GM23338 (cell line): ENCODE measurements at regions not wholly inside any gene's neighbourhood (a gene's known extent, or its start where the extent isn't known, plus 50 kb on each side); places are given as distances from the start of the nearest gene placed in this dataset.

ENCODE experiments used
- ATAC-seq: fragments of 200-7000 bp; cut with Tn5 transposase; 3 replicates; pipeline ENCODE4 v1.9.1; 2020
- DNase-seq: peaks from one replicate; pipeline ENCODE4 v3.0.0-alpha.2; 2015; ENCODE audit warnings: low spot score
- H2AFZ ChIP-seq: fragments of 200-600 bp; sonication (generic); 2 replicates; pipeline ENCODE4 v1.8.0; 2016; ENCODE audit warnings: antibody characterized with exemption, mild to moderate bottlenecking, moderate library complexity
- H3F3A ChIP-seq: fragments of 200-600 bp; sonication (generic); replicated peaks from 2 replicates; pipeline ENCODE4 v1.8.0; 2017; ENCODE audit warnings: antibody characterized with exemption, mixed run types, low read depth
- H3K27ac ChIP-seq: fragments of 200-600 bp; sonication (generic); 2 replicates; pipeline ENCODE4 v1.6.1; 2016; ENCODE audit warnings: low read depth
- H3K27me3 ChIP-seq: fragments of 200-600 bp; sonication (generic); 2 replicates; pipeline ENCODE4 v1.8.0; 2016; ENCODE audit warnings: mild to moderate bottlenecking, mixed run types, moderate library complexity; ENCODE audit not compliant: insufficient read depth
- H3K36me3 ChIP-seq: fragments of 200-600 bp; sonication (generic); 2 replicates; pipeline ENCODE4 v1.8.0; 2016; ENCODE audit warnings: mild to moderate bottlenecking; ENCODE audit not compliant: insufficient read depth
- H3K4me1 ChIP-seq: fragments of 200-600 bp; sonication (generic); 2 replicates; pipeline ENCODE4 v1.8.0; 2016; ENCODE audit warnings: mild to moderate bottlenecking, moderate library complexity; ENCODE audit not compliant: insufficient read depth
- H3K4me2 ChIP-seq: fragments of 200-600 bp; sonication (generic); 2 replicates; pipeline ENCODE4 v1.7.1; 2017; ENCODE audit warnings: mixed run types
- H3K4me3 ChIP-seq: fragments of 200-600 bp; sonication (generic); 2 replicates; pipeline ENCODE4 v1.6.1; 2016; ENCODE audit warnings: mixed run types
- H3K79me2 ChIP-seq: fragments of 200-600 bp; sonication (generic); replicated peaks from 2 replicates; pipeline ENCODE4 v1.8.0; 2017; ENCODE audit warnings: mild to moderate bottlenecking; ENCODE audit not compliant: insufficient read depth
- H3K9me2 ChIP-seq: fragments of 200-600 bp; sonication (generic); 2 replicates; pipeline ENCODE4 v1.8.0; 2017; ENCODE audit not compliant: insufficient read depth
- H4K20me1 ChIP-seq: fragments of 200-600 bp; sonication (generic); replicated peaks from 2 replicates; pipeline ENCODE4 v1.8.0; 2017; ENCODE audit warnings: mild to moderate bottlenecking; ENCODE audit not compliant: insufficient read depth
- H3K27ac Mint-ChIP-seq: 2 replicates; pipeline ENCODE4 v1.8.0; 2020; ENCODE audit warnings: inconsistent platforms, mild to moderate bottlenecking, moderate library complexity, mixed read lengths
- H3K27me3 Mint-ChIP-seq: 3 replicates; pipeline ENCODE4 v1.8.0; 2022; ENCODE audit warnings: low read depth, mild to moderate bottlenecking, moderate library complexity, mixed read lengths, inconsistent platforms; ENCODE audit not compliant: insufficient read depth, poor library complexity
- H3K36me3 Mint-ChIP-seq: 3 replicates; pipeline ENCODE4 v1.8.0; 2021; ENCODE audit warnings: low read depth, mild to moderate bottlenecking, inconsistent platforms, moderate library complexity, mixed read lengths
- H3K4me1 Mint-ChIP-seq: 3 replicates; pipeline ENCODE4 v1.8.0; 2020; ENCODE audit warnings: mild to moderate bottlenecking, inconsistent platforms, mixed read lengths
- H3K4me3 Mint-ChIP-seq: 3 replicates; pipeline ENCODE4 v1.8.0; 2021; ENCODE audit warnings: moderate library complexity, mild to moderate bottlenecking, inconsistent platforms, mixed read lengths
- H3K9me3 Mint-ChIP-seq: 3 replicates; pipeline ENCODE4 v1.8.0; 2020; ENCODE audit warnings: moderate library complexity, mild to moderate bottlenecking, inconsistent platforms, mixed read lengths
- CREB1 ChIP-seq: fragments of 250-450 bp; sonication (Bioruptor Pico); IDR thresholded peaks from 2 replicates; pipeline ENCODE4 v1.5.0; 2020; ENCODE audit warnings: low read depth, mild to moderate bottlenecking, moderate library complexity
- CTCF ChIP-seq, 2 experiments: fragments of 200-600 bp in 1 of 2; sonication (generic) in 1 of 2; conservative IDR thresholded peaks; 2 replicates each; pipeline versions ENCODE4 v1.5.1 to v1.6.1; 2016 to 2017; ENCODE audit warnings: antibody characterized with exemption in 2 of 2, low read depth in 2 of 2, mild to moderate bottlenecking in 2 of 2, moderate library complexity in 1 of 2
- ETS1 ChIP-seq: IDR thresholded peaks from 2 replicates; pipeline ENCODE4 v1.6.1; 2016; ENCODE audit warnings: antibody characterized with exemption
- EZH2 ChIP-seq: fragments of 200-600 bp; sonication (generic); IDR thresholded peaks from one replicate; pipeline ENCODE4 v1.8.0; 2017; ENCODE audit warnings: antibody characterized with exemption, mild to moderate bottlenecking, low read depth; ENCODE audit not compliant: unreplicated experiment
- POLR2AphosphoS5 ChIP-seq: IDR thresholded peaks from 2 replicates; pipeline ENCODE4 v1.6.1; 2016; ENCODE audit warnings: antibody characterized with exemption, low read depth
- REST ChIP-seq: IDR thresholded peaks from one replicate; pipeline ENCODE4 v1.6.1; 2018; ENCODE audit warnings: antibody characterized with exemption; ENCODE audit not compliant: unreplicated experiment
- STAT1 ChIP-seq: IDR thresholded peaks from one replicate; pipeline ENCODE4 v1.6.1; 2016; ENCODE audit warnings: antibody characterized with exemption; ENCODE audit not compliant: unreplicated experiment
- ZNF114 ChIP-seq: fragments of 250-450 bp; sonication (Bioruptor Pico); IDR thresholded peaks from 2 replicates; pipeline ENCODE4 v1.5.0; 2020; ENCODE audit warnings: mild to moderate bottlenecking, moderate library complexity
- ZNF331 ChIP-seq: fragments of 250-450 bp; sonication (Bioruptor Pico); IDR thresholded peaks from 2 replicates; pipeline ENCODE4 v1.5.0; 2020; ENCODE audit warnings: low read depth, mild to moderate bottlenecking, moderate library complexity

- Histone ChIP-seq H3K27ac (no peak overlapping the region), H3K36me3 (no peaks in the 10 kb centered on the region), H3K79me2 (no peaks in the 10 kb centered on the region), H3K27me3 (no peaks in the 10 kb centered on the region), H3K4me3 (no peak overlapping the region), H3K4me2 (no peak overlapping the region), H2AFZ (no peak overlapping the region), H3K9me2 (no peaks in the 10 kb centered on the region), H3F3A (no peaks in the 10 kb centered on the region), H3K4me1 (no peaks in the 10 kb centered on the region), H4K20me1 (no peaks in the 10 kb centered on the region)
- H3K4me3 Mint-ChIP-seq = no peak overlapping the region
- DNase-seq (no peak), ATAC-seq (no peak)
- no peak overlapping the region; the same call in 1 of the 2 replicates for H3K27ac Mint-ChIP-seq
- no peaks in the 10 kb centered on the region for H3K27me3 Mint-ChIP-seq
- TF ChIP-seq ZNF331 (CRISPR knock-in tag) (no peak), CTCF (conservative IDR thresholded peaks at IDR 0.05; ENCODE audit: low read depth in 2 of 2) (no peak), CREB1 (CRISPR knock-in tag) (no peak)
- peaks cover 2% of the 10 kb centered on the region; the same call in 1 of the 3 replicates for H3K4me1 Mint-ChIP-seq
- H3K36me3 Mint-ChIP-seq = no peaks in the 10 kb centered on the region
- H3K9me3 Mint-ChIP-seq = no peaks in the 10 kb centered on the region
These were observed 447.1 kb downstream of the PTPRC start for GRCh38 chr1:199085903-199086302.

GRCh38 chr1:199087144-199087543 is 448.3 kb downstream of the PTPRC start:
- Mint-ChIP-seq H3K4me1 (peaks cover 2% of the 10 kb centered on the region; the same call in 1 of the 3 replicates), H3K9me3 (no peaks in the 10 kb centered on the region), H3K27me3 (no peaks in the 10 kb centered on the region), H3K27ac (no peak overlapping the region), H3K36me3 (no peaks in the 10 kb centered on the region), H3K4me3 (no peak overlapping the region)
- H4K20me1 ChIP-seq = no peaks in the 10 kb centered on the region
- ATAC-seq (no peak), DNase-seq (no peak)
- H2AFZ ChIP-seq = no peak overlapping the region
- H3K36me3 ChIP-seq = no peaks in the 10 kb centered on the region
- H3K4me2 ChIP-seq = no peak overlapping the region
- no peaks in the 10 kb centered on the region for H3K4me1 ChIP-seq
- H3F3A ChIP-seq = no peaks in the 10 kb centered on the region
- no peaks in the 10 kb centered on the region for H3K27me3 ChIP-seq
- no peak for TF ChIP-seq ZNF114 (CRISPR knock-in tag)
- no peak for TF ChIP-seq ZNF331 (CRISPR knock-in tag)
- TF ChIP-seq POLR2AphosphoS5 = no peak
- no peak for TF ChIP-seq EZH2
- TF ChIP-seq STAT1 = no peak
- H3K9me2 ChIP-seq = no peaks in the 10 kb centered on the region
- no peaks in the 10 kb centered on the region for H3K79me2 ChIP-seq
- H3K4me3 ChIP-seq = no peak overlapping the region
- no peak overlapping the region for H3K27ac ChIP-seq

GRCh38 chr1:199089393-199090122 is 450.7 kb downstream of the PTPRC start:
- Mint-ChIP-seq H3K4me3 (no peak overlapping the region), H3K4me1 (no peaks in the 10 kb centered on the region; the same call in 2 of the 3 replicates), H3K27me3 (no peaks in the 10 kb centered on the region), H3K36me3 (no peaks in the 10 kb centered on the region), H3K27ac (no peak overlapping the region), H3K9me3 (no peaks in the 10 kb centered on the region)
- ATAC-seq = no peak
- no peak overlapping the region for H3K4me2 ChIP-seq
- H3K27ac ChIP-seq = no peak overlapping the region
- no peaks in the 10 kb centered on the region for H3K36me3 ChIP-seq
- no peak overlapping the region for H2AFZ ChIP-seq
- H3K79me2 ChIP-seq = no peaks in the 10 kb centered on the region
- H3K27me3 ChIP-seq = no peaks in the 10 kb centered on the region
- H3K9me2 ChIP-seq = no peaks in the 10 kb centered on the region
- H3K4me1 ChIP-seq = no peaks in the 10 kb centered on the region
- no peak overlapping the region for H3K4me3 ChIP-seq
- no peaks in the 10 kb centered on the region for H3F3A ChIP-seq
- no peaks in the 10 kb centered on the region for H4K20me1 ChIP-seq
- no peak for DNase-seq
- TF ChIP-seq REST = no peak
- TF ChIP-seq ETS1 = no peak
- TF ChIP-seq STAT1 = no peak
- TF ChIP-seq EZH2 = no peak
- no peak for TF ChIP-seq ZNF114 (CRISPR knock-in tag)
- TF ChIP-seq CTCF (conservative IDR thresholded peaks at IDR 0.05; ENCODE audit: low read depth in 2 of 2) = no peak
